GM12878 (cell line): ENCODE measurements at regions not wholly inside any gene's neighbourhood (a gene's known extent, or its start where the extent isn't known, plus 50 kb on each side); places are given as distances from the start of the nearest gene placed in this dataset.

Experiments
- ATF3 ChIP-seq: IDR thresholded peaks from 2 replicates; pipeline ENCODE4 v1.6.1; 2011; ENCODE audit warnings: low read depth, mild to moderate bottlenecking, low read length, moderate library complexity, borderline replicate concordance; ENCODE audit errors: extremely low read depth
- CTCF ChIP-seq, 3 experiments: IDR thresholded peaks in 2 of 3; conservative IDR thresholded peaks in 1 of 3; 2 replicates each; pipeline ENCODE4 v1.5.1; 2011; ENCODE audit warnings: low read depth in 3 of 3, low read length in 3 of 3, mild to moderate bottlenecking in 3 of 3, control low read depth in 2 of 3, moderate library complexity in 2 of 3, inconsistent platforms in 1 of 3, mixed read lengths in 1 of 3; ENCODE audit not compliant: control insufficient read depth in 2 of 3, insufficient read depth in 1 of 3; ENCODE audit errors: extremely low read depth in 1 of 3
- ELK1 ChIP-seq: IDR thresholded peaks from 2 replicates; pipeline ENCODE4 v1.6.1; 2012; ENCODE audit warnings: low read depth, low read length, improper control_type of control experiment
- NFYB ChIP-seq: IDR thresholded peaks from 2 replicates; pipeline ENCODE4 v1.6.1; 2011; ENCODE audit warnings: low read depth, mild to moderate bottlenecking, low read length, improper control_type of control experiment, moderate library complexity; ENCODE audit not compliant: insufficient read depth
- POLR2A ChIP-seq: IDR thresholded peaks from 2 replicates; pipeline ENCODE4 v1.6.1; 2011; ENCODE audit warnings: low read depth, mild to moderate bottlenecking, low read length
- RAD21 ChIP-seq: IDR thresholded peaks from 2 replicates; pipeline ENCODE4 v1.6.1; 2011; ENCODE audit warnings: mild to moderate bottlenecking, low read depth, low read length, moderate library complexity; ENCODE audit not compliant: insufficient read depth
- REST ChIP-seq: IDR thresholded peaks from 2 replicates; pipeline ENCODE4 v1.6.1; 2012; ENCODE audit warnings: mild to moderate bottlenecking, low read depth, low read length
- TAF1 ChIP-seq: IDR thresholded peaks from 2 replicates; pipeline ENCODE4 v1.6.1; 2011; ENCODE audit warnings: mild to moderate bottlenecking, low read depth, low read length, borderline replicate concordance

GRCh38 chr1:68801440-68801839 lies 304.6 kb upstream of the DEPDC1 start:
- no peak for TF ChIP-seq ATF3
- TF ChIP-seq NFYB = no peak
- TF ChIP-seq CTCF (IDR thresholded peaks at IDR 0.05 in 2 of 3, conservative IDR thresholded peaks at IDR 0.05 in 1 of 3; ENCODE audit: control insufficient read depth in 2 of 3, extremely low read depth in 1 of 3, insufficient read depth in 1 of 3, low read depth in 3 of 3, low read length in 3 of 3) = no peak
- no peak for TF ChIP-seq POLR2A
- TF ChIP-seq ELK1 = no peak
- TF ChIP-seq TAF1 = no peak
- no peak for TF ChIP-seq RAD21
- TF ChIP-seq REST = no peak
